ENCODE measurements at regions not wholly inside any gene's neighbourhood (a gene's known extent, or its start where the extent isn't known, plus 50 kb on each side); places are given as distances from the start of the nearest gene placed in this dataset.

- TF ChIP-seq, protein P1, sequence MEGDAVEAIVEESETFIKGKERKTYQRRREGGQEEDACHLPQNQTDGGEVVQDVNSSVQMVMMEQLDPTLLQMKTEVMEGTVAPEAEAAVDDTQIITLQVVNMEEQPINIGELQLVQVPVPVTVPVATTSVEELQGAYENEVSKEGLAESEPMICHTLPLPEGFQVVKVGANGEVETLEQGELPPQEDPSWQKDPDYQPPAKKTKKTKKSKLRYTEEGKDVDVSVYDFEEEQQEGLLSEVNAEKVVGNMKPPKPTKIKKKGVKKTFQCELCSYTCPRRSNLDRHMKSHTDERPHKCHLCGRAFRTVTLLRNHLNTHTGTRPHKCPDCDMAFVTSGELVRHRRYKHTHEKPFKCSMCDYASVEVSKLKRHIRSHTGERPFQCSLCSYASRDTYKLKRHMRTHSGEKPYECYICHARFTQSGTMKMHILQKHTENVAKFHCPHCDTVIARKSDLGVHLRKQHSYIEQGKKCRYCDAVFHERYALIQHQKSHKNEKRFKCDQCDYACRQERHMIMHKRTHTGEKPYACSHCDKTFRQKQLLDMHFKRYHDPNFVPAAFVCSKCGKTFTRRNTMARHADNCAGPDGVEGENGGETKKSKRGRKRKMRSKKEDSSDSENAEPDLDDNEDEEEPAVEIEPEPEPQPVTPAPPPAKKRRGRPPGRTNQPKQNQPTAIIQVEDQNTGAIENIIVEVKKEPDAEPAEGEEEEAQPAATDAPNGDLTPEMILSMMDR (IDR thresholded peaks at IDR 0.05; ENCODE audit: insufficient read depth, low read depth, low read length), result no peak
- TF ChIP-seq EZH2 (IDR thresholded peaks at IDR 0.05; ENCODE audit: insufficient read depth, low read length), result no peak
Observed at GRCh38 chr4:65789805-65790204, 119.5 kb upstream of the EPHA5 start.

All from astrocyte (in vitro differentiated cells and primary cell).